ENCODE measurements at regions not wholly inside any gene's neighbourhood (a gene's known extent, or its start where the extent isn't known, plus 50 kb on each side); places are given as distances from the start of the nearest gene placed in this dataset.

- Histone ChIP-seq H2BK5ac (ENCODE audit: insufficient read length, low read length) (no peak overlapping the region), H2BK15ac (ENCODE audit: low read depth, low read length) (no peak overlapping the region), H4K20me1 (ENCODE audit: control insufficient read depth, insufficient read depth, insufficient read length) (no peaks in the 10 kb centered on the region), H4K8ac (replicated peaks; ENCODE audit: insufficient read length, low read depth, low read length) (no peak overlapping the region), H3K23me2 (ENCODE audit: insufficient read length, low read depth, low read length, poor library complexity, severe bottlenecking) (no peaks in the 10 kb centered on the region), H3K79me1 (ENCODE audit: insufficient read depth, low read depth, low read length, poor library complexity, severe bottlenecking) (no peaks in the 10 kb centered on the region), H3K23ac (ENCODE audit: insufficient read length, low read depth, low read length) (no peak overlapping the region), H3K4ac (ENCODE audit: low read depth, low read length) (no peak overlapping the region), H3K56ac (ENCODE audit: insufficient read length, low read depth, low read length) (no peak overlapping the region), H2BK120ac (ENCODE audit: low read depth, low read length, poor library complexity, severe bottlenecking) (no peak overlapping the region), H3K14ac (ENCODE audit: insufficient read depth, low read length) (no peak overlapping the region), H3K9ac (ENCODE audit: extremely low read depth, insufficient read length, low read length) (no peak overlapping the region), H3K79me2 (ENCODE audit: insufficient read depth, low read length) (no peaks in the 10 kb centered on the region), H2BK12ac (ENCODE audit: insufficient read length, low read depth, low read length) (no peak overlapping the region), H3K4me1 (ENCODE audit: insufficient read depth, low read length) (no peaks in the 10 kb centered on the region), H2BK20ac (ENCODE audit: low read depth, low read length, poor library complexity, severe bottlenecking) (no peak overlapping the region), H2AK5ac (ENCODE audit: insufficient read length, low read length) (no peak overlapping the region), H3T11ph (ENCODE audit: low read length) (no peak overlapping the region), H3K18ac (ENCODE audit: insufficient read length, low read depth, low read length) (no peak overlapping the region), H3K27me3 (ENCODE audit: insufficient read depth, low read length) (no peaks in the 10 kb centered on the region), H4K5ac (ENCODE audit: insufficient read length, low read depth, low read length) (no peak overlapping the region), H2AFZ (ENCODE audit: low read length) (no peak overlapping the region), H3K27ac (ENCODE audit: insufficient read length, low read depth, low read length) (no peak overlapping the region), H4K91ac (ENCODE audit: insufficient read length, low read depth, low read length) (no peak overlapping the region), H3K9me3 (ENCODE audit: control insufficient read depth, low read depth, low read length) (no peaks in the 10 kb centered on the region), H3K4me2 (ENCODE audit: insufficient read depth, insufficient read length, low read length) (no peak overlapping the region)
- no peak for DNase-seq
- no peaks in the 10 kb centered on the region; the same call in none of the 2 replicates for H3K27me3 Mint-ChIP-seq (ENCODE audit: low read depth)
- H3K4me1 Mint-ChIP-seq = peaks cover 2% of the 10 kb centered on the region in 2 experiments; a peak in 3 of 4 replicates
- H3K36me3 Mint-ChIP-seq (ENCODE audit: insufficient read depth in 1 of 3, low read depth in 3 of 3) = no peaks in the 10 kb centered on the region
- no peaks in the 10 kb centered on the region for H3K9me3 Mint-ChIP-seq
- H3K4me3 Mint-ChIP-seq = no peak overlapping the region
- WGBS (ENCODE audit: extremely low coverage, insufficient read length, low lambda C conversion rate) = no CpG with 5 or more reads among the region's 3 CpGs
- no peak overlapping the region for H3K27ac Mint-ChIP-seq
- TF ChIP-seq, protein P1, sequence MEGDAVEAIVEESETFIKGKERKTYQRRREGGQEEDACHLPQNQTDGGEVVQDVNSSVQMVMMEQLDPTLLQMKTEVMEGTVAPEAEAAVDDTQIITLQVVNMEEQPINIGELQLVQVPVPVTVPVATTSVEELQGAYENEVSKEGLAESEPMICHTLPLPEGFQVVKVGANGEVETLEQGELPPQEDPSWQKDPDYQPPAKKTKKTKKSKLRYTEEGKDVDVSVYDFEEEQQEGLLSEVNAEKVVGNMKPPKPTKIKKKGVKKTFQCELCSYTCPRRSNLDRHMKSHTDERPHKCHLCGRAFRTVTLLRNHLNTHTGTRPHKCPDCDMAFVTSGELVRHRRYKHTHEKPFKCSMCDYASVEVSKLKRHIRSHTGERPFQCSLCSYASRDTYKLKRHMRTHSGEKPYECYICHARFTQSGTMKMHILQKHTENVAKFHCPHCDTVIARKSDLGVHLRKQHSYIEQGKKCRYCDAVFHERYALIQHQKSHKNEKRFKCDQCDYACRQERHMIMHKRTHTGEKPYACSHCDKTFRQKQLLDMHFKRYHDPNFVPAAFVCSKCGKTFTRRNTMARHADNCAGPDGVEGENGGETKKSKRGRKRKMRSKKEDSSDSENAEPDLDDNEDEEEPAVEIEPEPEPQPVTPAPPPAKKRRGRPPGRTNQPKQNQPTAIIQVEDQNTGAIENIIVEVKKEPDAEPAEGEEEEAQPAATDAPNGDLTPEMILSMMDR (conservative IDR thresholded peaks at IDR 0.05) = no peak
Measured at GRCh38 chr9:18075253-18075952, 398.6 kb upstream of the ADAMTSL1 start.
